ENCODE measurements at regions not wholly inside any gene's neighbourhood (a gene's known extent, or its start where the extent isn't known, plus 50 kb on each side); places are given as distances from the start of the nearest gene placed in this dataset.
"Not testable (repeated sequence)": the region's sequence is repeated elsewhere in the genome, so short reads cannot be mapped to it uniquely, and the experiment has no call there.

GRCh38 chrY:18118388-18118787, 92.8 kb downstream of the CDY2A start:
- not testable (repeated sequence) for TF ChIP-seq CTCF (IDR thresholded peaks at IDR 0.05; ENCODE audit: extremely low read depth in 1 of 2, insufficient read depth in 1 of 2, low read depth in 1 of 2, low read length in 2 of 2); JUN (IDR thresholded peaks at IDR 0.05; ENCODE audit: borderline replicate concordance, insufficient read depth, insufficient read length, low read depth); EZH2 (IDR thresholded peaks at IDR 0.05; ENCODE audit: borderline replicate concordance, low read depth, low read length, severe bottlenecking); POLR2A (IDR thresholded peaks at IDR 0.05; ENCODE audit: low read depth, low read length)

All from endothelial cell of umbilical vein (primary cell).